Pulmonary artery endothelial cell (primary cell): ENCODE measurements at regions not wholly inside any gene's neighbourhood (a gene's known extent, or its start where the extent isn't known, plus 50 kb on each side); places are given as distances from the start of the nearest gene placed in this dataset.

ENCODE experiments used
- DNase-seq: peaks from one replicate; pipeline ENCODE4 v3.0.0-alpha.2; 2011; ENCODE audit warnings: low read depth, low spot score

DNA sequence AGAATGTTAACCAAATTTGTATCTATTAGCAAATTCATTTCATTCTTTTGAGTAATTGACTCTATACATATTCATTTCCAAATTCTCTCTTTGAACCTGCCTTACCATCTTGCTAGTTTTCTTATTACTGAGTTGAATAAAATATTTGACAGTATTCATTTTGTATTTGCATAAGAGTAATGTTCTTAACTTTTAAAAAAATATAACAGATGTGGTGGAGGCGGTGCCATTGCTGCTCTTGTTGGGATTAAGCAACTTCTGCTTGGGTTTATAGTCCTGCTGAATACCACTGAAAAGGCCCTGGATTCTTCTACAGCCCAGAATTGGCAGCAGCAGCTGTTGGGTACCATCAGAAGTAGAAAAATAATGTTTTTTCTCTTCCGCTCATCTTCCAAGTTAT is 148.9 kb upstream of the PEX5L start:
- DNase-seq: no peak

DNA sequence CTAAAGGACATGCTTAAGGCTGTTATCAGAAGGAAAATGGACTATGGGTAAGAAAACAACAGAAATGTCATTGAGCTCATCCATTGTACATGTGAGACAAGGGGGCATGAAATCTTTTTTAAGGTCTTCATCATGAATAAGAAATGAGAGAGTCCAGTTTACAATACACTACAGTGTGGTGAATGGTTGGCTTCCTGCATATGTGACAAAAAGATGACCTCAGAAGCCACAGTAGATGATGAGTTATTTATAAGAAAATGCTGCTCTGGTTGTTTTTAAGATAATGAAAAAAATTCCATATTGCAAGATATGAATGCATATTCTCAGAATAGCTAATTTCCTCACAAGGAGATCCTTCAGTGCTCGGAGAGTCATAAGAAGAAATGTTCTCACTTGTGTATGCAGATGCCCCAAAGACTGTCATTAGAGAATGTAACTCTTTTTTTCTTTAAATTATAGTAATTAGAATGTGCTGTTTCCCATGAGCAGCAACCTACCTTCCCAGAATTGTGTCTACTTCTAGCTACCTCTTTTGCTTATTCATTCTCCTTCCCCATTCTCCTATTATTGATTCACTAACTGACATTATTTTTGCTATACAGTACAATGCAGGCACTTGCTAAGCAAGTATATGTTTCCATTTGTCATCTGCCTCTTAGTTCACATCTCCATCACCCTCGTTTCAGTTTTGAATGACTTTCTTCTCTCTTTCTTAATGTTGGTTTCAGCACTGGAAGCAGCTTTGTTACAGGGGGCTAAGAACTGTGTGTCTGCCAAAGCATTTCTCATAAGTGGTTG is 152.0 kb upstream of the PEX5L start:
- DNase-seq: no peak

GRCh38 chr3:180189310-180189648 is 152.5 kb upstream of the PEX5L start:
- no peak for DNase-seq

GRCh38 chr3:180196658-180197057 is 159.9 kb upstream of the PEX5L start:
- DNase-seq: no peak

- no peak for DNase-seq
These were observed 162.8 kb upstream of the PEX5L start for GRCh38 chr3:180199417-180199995.

GRCh38 chr3:180215866-180216265 is 179.1 kb upstream of the PEX5L start:
- DNase-seq: no peak

DNA sequence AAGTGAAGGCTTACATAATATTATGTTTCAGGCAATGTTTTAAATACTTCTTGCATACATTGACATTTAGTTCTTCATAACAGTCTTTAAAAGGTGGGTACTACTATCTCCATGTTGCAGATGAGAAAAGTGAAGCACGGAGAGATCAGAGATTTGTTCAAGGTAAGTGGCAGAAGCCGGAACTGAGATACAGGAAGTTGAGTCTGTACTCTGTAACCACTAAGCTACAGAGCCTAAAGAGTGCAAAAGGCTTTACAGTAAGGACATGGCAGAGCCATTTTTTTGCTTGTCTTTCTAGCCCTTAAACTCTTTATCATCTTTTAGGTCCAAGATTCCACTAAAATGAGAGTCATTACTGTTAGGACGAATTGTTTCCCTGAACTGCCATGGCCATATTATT is 186.5 kb upstream of the PEX5L start:
- DNase-seq: no peak

GRCh38 chr3:180229113-180229512 is 192.4 kb upstream of the PEX5L start:
- DNase-seq: no peak

DNA sequence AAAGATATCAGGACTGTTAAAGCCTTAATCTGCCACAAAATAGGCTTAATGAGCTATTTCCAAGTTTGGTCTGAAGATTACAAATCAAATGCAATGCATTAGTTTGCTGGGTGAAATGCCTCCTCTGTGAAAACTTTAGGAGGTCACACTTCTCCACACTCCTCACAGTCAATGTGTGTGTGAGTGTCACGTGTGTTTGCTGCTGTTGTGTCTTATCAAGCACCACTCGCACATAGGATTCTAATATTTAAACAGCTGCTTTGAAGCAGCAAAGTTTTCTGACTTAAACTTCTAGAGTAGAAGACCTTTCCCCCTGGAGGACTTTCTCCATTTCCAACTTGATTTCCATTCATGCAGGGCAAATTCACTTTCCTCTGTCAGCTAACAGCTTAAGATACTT is 203.2 kb upstream of the PEX5L start:
- DNase-seq: no peak

DNA sequence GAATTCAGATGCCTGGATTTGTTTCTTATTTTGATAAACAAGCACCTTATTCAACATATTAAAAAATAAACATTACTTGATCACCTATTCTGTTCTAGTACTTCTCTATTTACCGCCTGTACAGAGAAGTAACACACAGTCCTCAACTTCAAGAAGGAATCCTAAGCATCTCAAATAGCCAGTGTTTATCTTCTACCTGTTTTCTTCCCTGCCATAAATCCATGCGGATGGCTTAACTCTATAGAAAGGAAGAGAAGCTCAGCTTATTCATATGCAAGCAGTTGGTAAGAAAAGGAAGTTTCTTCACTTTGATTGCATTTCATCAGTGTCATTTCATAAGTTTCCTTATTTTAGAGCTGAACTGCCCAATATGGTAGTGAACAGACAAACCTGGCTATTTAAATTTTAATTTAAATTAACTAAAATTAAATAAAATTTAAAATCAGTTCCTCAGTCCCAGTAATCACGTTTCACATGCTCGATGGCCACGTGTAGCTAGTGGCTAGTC is 210.0 kb upstream of the PEX5L start:
- DNase-seq: no peak

- no peak for DNase-seq
These were observed 213.4 kb upstream of the PEX5L start for GRCh38 chr3:180250172-180250571.

DNA sequence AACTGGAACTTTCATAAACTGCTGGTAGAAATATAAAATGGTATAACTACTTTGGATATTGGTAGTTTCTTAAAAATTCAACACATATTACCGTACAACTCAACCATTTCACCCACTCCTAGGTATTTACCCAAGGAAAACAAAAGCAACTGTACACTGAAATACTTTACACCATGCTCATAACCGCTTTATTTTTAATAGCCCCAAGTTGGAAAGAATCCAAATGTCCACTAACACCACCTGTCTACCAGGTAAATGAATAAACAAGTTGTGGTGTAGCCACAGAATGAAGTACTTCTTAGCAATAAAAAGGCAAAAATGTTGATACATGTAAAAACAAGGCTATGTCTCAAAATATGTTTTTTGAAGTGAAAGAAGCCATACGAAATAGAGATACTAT is 215.9 kb upstream of the PEX5L start:
- DNase-seq: no peak

DNA sequence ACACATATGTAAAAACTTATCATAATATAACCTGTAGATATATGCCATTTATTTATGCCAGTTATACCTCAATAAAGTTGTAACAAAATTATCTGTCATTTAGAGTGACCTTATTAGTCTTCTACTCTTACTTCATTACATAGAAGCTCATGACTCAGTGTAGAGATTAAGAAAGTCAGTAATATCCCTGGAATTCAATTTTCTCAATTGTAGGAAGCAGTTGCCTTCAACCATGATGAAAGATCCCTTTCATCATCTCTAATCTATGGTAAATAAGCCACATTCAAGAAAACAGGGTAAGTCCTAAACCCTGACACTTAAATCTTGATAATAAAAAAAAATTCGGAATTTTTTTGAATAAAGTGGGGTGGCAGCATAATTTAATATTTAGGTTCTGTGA is 216.5 kb upstream of the PEX5L start:
- DNase-seq: no peak

DNA sequence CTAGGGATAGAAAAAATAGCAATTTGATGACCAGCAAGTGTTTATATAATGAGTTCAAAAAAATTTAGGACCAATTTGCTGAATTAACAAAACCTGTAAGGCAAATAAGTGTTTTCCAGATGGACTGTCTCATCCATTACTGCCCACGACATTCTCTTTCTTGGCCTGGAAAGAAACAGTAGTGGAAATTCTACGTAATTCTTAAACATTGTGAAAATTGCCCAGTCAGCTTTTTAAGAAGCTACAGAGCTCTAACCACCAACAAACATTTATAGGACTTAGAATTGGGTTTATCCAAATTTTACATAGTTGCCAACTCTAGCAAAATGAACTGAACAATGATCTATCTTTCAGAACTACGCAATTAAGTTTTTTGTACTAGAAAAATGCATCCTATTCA is 227.7 kb upstream of the PEX5L start:
- no peak for DNase-seq

DNA sequence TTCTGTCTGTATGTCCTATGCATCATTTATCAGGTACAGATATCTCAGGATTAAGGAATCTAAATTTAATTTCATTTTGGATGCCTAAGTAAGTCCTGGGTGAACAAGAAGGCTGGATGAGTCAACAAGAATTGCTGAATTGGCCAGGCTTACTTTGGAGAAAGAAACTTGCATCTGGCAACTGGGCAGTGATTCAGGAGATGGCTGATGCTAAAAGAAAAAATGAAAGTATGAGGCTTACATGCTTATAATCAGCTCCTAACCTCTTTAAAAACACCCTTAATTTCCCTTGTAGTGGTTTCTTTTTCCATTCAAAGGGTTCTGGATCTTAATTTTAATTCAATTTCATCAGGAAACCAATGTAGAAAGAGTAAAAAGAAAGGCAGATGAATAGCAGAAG is 228.8 kb upstream of the PEX5L start:
- DNase-seq: no peak

- DNase-seq: no peak
These were observed 230.6 kb upstream of the PEX5L start for GRCh38 chr3:180267202-180267843.

- DNase-seq: no peak
These were observed 237.8 kb upstream of the PEX5L start for GRCh38 chr3:180274536-180274935.

DNA sequence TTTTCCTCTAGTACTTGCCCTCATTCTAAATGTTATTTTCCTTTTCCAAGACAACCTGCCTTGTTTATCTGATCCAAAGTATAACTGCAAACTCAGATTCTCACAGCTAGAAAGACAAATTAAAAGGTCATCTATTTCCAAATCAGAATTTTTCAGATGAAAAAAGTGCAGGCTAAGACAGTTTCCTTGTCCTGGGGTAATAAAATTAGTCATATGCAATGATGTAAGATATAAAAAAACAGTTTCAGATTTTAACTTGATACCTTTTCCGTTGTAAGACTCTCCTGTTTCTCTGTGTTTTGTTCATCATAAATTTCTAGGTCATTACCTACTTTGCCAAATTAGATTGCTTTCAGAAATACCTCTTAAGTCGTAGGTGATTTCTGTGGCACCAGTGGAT is 238.4 kb upstream of the PEX5L start:
- no peak for DNase-seq

GRCh38 chr3:180277041-180277440 is 240.3 kb upstream of the PEX5L start:
- no peak for DNase-seq

DNA sequence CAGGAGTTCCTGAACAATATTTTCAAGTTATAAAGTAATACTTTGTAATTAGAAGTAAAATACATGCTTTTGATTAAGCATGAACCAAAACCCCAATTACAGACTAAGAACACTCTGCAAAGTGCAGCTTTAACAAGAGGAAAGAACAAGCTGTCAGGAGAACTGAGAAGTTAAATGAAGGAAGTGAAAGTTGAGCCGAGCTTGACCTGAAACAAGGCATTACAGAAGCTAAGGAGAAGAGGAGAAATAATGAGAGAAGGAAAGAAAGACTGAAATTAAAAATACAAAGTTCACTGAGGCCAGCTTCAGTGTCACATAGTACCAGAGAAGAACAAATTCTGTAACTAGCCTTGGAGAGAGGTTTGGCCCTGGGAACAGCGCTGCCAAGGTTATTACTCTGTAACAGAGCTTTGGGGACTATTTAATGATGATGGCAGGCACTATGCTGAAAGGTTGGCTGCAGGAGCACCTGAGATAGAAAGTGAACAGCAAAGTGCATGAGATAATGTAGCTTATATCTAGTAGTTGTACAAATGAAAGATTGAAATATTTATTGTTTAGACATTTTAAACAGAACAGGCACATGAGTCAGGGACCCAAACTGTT is 241.9 kb upstream of the PEX5L start:
- no peak for DNase-seq

- DNase-seq: no peak
These were observed 243.8 kb upstream of the PEX5L start for GRCh38 chr3:180280555-180280954.

- no peak for DNase-seq
These were observed 245.6 kb upstream of the PEX5L start for GRCh38 chr3:180282386-180282785.
